Panc1 (cell line): ENCODE measurements at regions not wholly inside any gene's neighbourhood (a gene's known extent, or its start where the extent isn't known, plus 50 kb on each side); places are given as distances from the start of the nearest gene placed in this dataset.

ENCODE experiments used
- ATAC-seq: fragments of 200-7000 bp; cut with Tn5 transposase; 2 replicates; pipeline ENCODE4 v1.9.1; 2020; ENCODE audit warnings: mild to moderate bottlenecking, moderate library complexity
- BruUV-seq: library from RNA; stranded (reverse); fragments of 400-500 nt; replicated peaks from 2 replicates; lab custom pipeline; 2021; lab: Mats Ljungman, UMichigan
- CTCF ChIA-PET: fragments of 300-600 bp; sonication (Branson Sonifier 250); formaldehyde crosslinking; loops from one replicate; lab custom pipeline; 2022; ENCODE audit warnings: antibody characterized with exemption; lab: Charles Lee
- POLR2A ChIA-PET: fragments of 300-600 bp; sonication (Branson Sonifier 250); formaldehyde crosslinking; loops from one replicate; lab custom pipeline; 2022; ENCODE audit warnings: antibody characterized with exemption; lab: Charles Lee
- DNase-seq: peaks from one replicate; pipeline ENCODE4 v3.0.0-alpha.2; 2010; ENCODE audit warnings: low read depth, low spot score
- H3K27ac ChIP-seq: 2 replicates; pipeline ENCODE4 v1.5.1; 2011; ENCODE audit warnings: mild to moderate bottlenecking, low read length, inconsistent platforms
- H3K27me3 ChIP-seq: fragments of 200-500 bp; sonication (Bioruptor generic); 2 replicates; pipeline ENCODE4 v1.6.0; 2014; ENCODE audit warnings: low read length, inconsistent platforms; ENCODE audit not compliant: control insufficient read depth, insufficient read depth
- H3K36me3 ChIP-seq: fragments of 200-500 bp; sonication (Bioruptor generic); 2 replicates; pipeline ENCODE4 v1.5.1; 2014; ENCODE audit warnings: inconsistent platforms, mild to moderate bottlenecking, low read length, moderate library complexity; ENCODE audit not compliant: control insufficient read depth, insufficient read depth
- H3K4me1 ChIP-seq: 2 replicates; pipeline ENCODE4 v1.5.1; 2011; ENCODE audit warnings: inconsistent platforms, mild to moderate bottlenecking, low read length, moderate library complexity; ENCODE audit not compliant: control insufficient read depth, insufficient read depth
- H3K4me3 ChIP-seq, 2 experiments: 2 replicates each; pipeline ENCODE4 v1.5.1; 2011 to 2012; ENCODE audit warnings: low read depth in 2 of 2, low read length in 2 of 2, mild to moderate bottlenecking in 2 of 2, inconsistent platforms in 1 of 2, moderate library complexity in 1 of 2
- H3K9me3 ChIP-seq: fragments of 200-500 bp; sonication (Bioruptor generic); 2 replicates; pipeline ENCODE4 v1.5.1; 2014; ENCODE audit warnings: low read depth, mild to moderate bottlenecking, inconsistent platforms, low read length, moderate library complexity; ENCODE audit not compliant: control insufficient read depth, insufficient read depth
- POLR2AphosphoS5 ChIP-seq: IDR thresholded peaks from 2 replicates; pipeline ENCODE4 v1.6.1; 2012; ENCODE audit warnings: mild to moderate bottlenecking, low read depth, low read length, moderate library complexity
- SIN3A ChIP-seq: IDR thresholded peaks from 2 replicates; pipeline ENCODE4 v1.6.1; 2012; ENCODE audit warnings: low read depth, mild to moderate bottlenecking, low read length, moderate library complexity, borderline replicate concordance; ENCODE audit not compliant: insufficient read depth
- TCF7L2 ChIP-seq: IDR thresholded peaks from 2 replicates; pipeline ENCODE4 v1.6.1; 2011; ENCODE audit warnings: mild to moderate bottlenecking, low read depth, low read length, inconsistent platforms
- in situ Hi-C: cut with HindIII; loops from 2 replicates; pipeline ENCODE4 v1.10.0; 2016; ENCODE audit warnings: low sequenced_read_pairs, low pct_unique_long_range_greater_than_20kb
- intact Hi-C: fragments of 100-400 bp; cut with micrococcal nuclease; formaldehyde crosslinking; loops from one replicate; pipeline ENCODE4 v1.10.0; 2022; ENCODE audit not compliant: unreplicated experiment
- TF ChIP-seq, protein P1 (sequence below): fragments of 450-650 bp; IDR thresholded peaks from 2 replicates; pipeline ENCODE4 v1.5.1; 2017; ENCODE audit warnings: mild to moderate bottlenecking
- TF ChIP-seq, protein P2 (sequence below), 2 experiments: IDR thresholded peaks; 2 replicates each; pipeline ENCODE4 v1.6.1; 2011 to 2012; ENCODE audit warnings: low read depth in 2 of 2, control low read depth in 1 of 2, low read length in 1 of 2, mild to moderate bottlenecking in 1 of 2, moderate library complexity in 1 of 2; ENCODE audit not compliant: insufficient read depth in 1 of 2

DNA sequence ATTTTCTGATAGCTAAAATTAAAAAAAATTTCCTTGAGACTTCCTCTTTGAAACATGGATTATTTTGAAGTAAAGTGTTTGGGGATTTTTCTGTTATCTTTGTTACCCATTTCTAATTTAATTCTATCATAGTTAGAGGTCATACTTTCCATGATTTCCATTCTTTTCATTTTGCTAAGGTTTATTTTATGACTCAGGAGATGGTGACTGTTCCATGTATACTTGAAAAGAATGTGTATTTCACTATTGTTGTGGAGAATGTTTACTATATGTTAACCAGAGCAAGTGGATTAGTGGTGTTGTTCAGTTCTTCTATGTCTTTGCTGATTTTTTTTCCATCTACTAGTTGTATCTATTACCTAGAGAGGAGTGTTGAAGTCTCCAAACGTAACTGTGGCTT is 250.5 kb upstream of the PELI2 start:
- in situ Hi-C loops = no loop called here
- POLR2A ChIA-PET = no interaction called here
- Histone ChIP-seq H3K27me3 (no peaks in the 10 kb centered on the region), H3K27ac (no peak overlapping the region), H3K4me1 (no peaks in the 10 kb centered on the region), H3K4me3 (no peak overlapping the region), H3K36me3 (no peaks in the 10 kb centered on the region), H3K9me3 (no peaks in the 10 kb centered on the region)
- TF ChIP-seq, protein P1, sequence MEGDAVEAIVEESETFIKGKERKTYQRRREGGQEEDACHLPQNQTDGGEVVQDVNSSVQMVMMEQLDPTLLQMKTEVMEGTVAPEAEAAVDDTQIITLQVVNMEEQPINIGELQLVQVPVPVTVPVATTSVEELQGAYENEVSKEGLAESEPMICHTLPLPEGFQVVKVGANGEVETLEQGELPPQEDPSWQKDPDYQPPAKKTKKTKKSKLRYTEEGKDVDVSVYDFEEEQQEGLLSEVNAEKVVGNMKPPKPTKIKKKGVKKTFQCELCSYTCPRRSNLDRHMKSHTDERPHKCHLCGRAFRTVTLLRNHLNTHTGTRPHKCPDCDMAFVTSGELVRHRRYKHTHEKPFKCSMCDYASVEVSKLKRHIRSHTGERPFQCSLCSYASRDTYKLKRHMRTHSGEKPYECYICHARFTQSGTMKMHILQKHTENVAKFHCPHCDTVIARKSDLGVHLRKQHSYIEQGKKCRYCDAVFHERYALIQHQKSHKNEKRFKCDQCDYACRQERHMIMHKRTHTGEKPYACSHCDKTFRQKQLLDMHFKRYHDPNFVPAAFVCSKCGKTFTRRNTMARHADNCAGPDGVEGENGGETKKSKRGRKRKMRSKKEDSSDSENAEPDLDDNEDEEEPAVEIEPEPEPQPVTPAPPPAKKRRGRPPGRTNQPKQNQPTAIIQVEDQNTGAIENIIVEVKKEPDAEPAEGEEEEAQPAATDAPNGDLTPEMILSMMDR = no peak
- DNase-seq = no peak
- ATAC-seq = no peak
- CTCF ChIA-PET = no interaction called here
- intact Hi-C loops = no loop called here
- BruUV-seq = no TSS peak

DNA sequence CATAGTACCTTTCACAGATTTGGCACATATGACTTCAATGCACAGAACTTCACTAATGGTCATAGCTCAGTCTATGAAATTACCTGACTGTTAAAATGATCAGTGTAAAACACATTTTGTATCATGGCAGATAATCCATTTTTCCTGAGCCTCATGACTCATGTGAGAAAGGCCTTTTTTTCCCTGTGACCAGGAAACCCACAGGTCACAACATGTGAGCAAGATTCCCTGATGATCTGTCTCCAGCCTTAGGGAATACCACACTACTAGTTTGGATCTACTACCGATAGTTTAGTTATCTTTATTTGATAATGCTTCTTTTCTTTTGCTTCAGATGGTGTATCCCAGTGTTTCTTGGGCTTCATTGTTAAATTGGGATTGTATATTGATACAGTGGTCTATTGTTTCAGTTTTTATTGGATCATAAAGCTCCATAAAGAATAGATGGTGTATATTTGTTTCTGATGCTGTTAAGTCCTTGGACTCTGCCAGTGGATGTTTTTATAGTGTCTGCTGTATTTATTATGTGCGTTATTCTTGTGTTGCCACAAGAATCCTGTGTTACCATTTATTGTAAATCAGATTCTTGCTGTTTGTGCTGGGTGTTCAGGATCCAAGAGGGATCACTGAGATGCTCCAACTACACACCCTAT is 248.7 kb upstream of the PELI2 start:
- ChIA-PET CTCF (no interaction called here), POLR2A (no interaction called here)
- TF ChIP-seq SIN3A = no peak
- TF ChIP-seq POLR2AphosphoS5 = no peak
- TF ChIP-seq, protein P2, sequence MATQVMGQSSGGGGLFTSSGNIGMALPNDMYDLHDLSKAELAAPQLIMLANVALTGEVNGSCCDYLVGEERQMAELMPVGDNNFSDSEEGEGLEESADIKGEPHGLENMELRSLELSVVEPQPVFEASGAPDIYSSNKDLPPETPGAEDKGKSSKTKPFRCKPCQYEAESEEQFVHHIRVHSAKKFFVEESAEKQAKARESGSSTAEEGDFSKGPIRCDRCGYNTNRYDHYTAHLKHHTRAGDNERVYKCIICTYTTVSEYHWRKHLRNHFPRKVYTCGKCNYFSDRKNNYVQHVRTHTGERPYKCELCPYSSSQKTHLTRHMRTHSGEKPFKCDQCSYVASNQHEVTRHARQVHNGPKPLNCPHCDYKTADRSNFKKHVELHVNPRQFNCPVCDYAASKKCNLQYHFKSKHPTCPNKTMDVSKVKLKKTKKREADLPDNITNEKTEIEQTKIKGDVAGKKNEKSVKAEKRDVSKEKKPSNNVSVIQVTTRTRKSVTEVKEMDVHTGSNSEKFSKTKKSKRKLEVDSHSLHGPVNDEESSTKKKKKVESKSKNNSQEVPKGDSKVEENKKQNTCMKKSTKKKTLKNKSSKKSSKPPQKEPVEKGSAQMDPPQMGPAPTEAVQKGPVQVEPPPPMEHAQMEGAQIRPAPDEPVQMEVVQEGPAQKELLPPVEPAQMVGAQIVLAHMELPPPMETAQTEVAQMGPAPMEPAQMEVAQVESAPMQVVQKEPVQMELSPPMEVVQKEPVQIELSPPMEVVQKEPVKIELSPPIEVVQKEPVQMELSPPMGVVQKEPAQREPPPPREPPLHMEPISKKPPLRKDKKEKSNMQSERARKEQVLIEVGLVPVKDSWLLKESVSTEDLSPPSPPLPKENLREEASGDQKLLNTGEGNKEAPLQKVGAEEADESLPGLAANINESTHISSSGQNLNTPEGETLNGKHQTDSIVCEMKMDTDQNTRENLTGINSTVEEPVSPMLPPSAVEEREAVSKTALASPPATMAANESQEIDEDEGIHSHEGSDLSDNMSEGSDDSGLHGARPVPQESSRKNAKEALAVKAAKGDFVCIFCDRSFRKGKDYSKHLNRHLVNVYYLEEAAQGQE (IDR thresholded peaks at IDR 0.05; ENCODE audit: insufficient read depth in 1 of 2, low read depth in 2 of 2, low read length in 1 of 2) = no peak
- TF ChIP-seq TCF7L2 = no peak
- TF ChIP-seq, protein P1 = no peak
- no peak for ATAC-seq
- Histone ChIP-seq H3K9me3 (no peaks in the 10 kb centered on the region), H3K27me3 (no peaks in the 10 kb centered on the region), H3K4me3 (no peak overlapping the region), H3K4me1 (no peaks in the 10 kb centered on the region; the same call in 1 of the 2 replicates), H3K36me3 (no peaks in the 10 kb centered on the region), H3K27ac (no peak overlapping the region)
- intact Hi-C loops = no loop called here
- in situ Hi-C loops = no loop called here
- DNase-seq = no peak
- no TSS peak for BruUV-seq
